HG03097 (cell line): ENCODE measurements at regions not wholly inside any gene's neighbourhood (a gene's known extent, or its start where the extent isn't known, plus 50 kb on each side); places are given as distances from the start of the nearest gene placed in this dataset.
"Not testable (repeated sequence)": the region's sequence is repeated elsewhere in the genome, so short reads cannot be mapped to it uniquely, and the experiment has no call there.

Experiments used
- ATAC-seq: cut with Tn5 transposase; IDR thresholded peaks from one replicate; pipeline ENCODE4 v1.9.1; 2021; ENCODE audit not compliant: unreplicated experiment, low FRiP score

- ATAC-seq, result not testable (repeated sequence)
These were observed 54.7 kb downstream of the PROP1 start for GRCh38 chr5:177941386-177941785.

GRCh38 chr5:177939246-177940171 lies 56.5 kb downstream of the PROP1 start:
- not testable (repeated sequence) for ATAC-seq

GRCh38 chr5:177938767-177939166 lies 57.3 kb downstream of the PROP1 start:
- not testable (repeated sequence) for ATAC-seq

GRCh38 chr5:177934233-177934632 lies 61.8 kb downstream of the PROP1 start:
- not testable (repeated sequence) for ATAC-seq

GRCh38 chr5:177930269-177931022 lies 65.6 kb downstream of the PROP1 start:
- not testable (repeated sequence) for ATAC-seq

- not testable (repeated sequence) for ATAC-seq
These were observed 66.4 kb downstream of the PROP1 start for GRCh38 chr5:177929618-177930017.

GRCh38 chr5:177927500-177927899 lies 68.5 kb downstream of the PROP1 start:
- ATAC-seq, result not testable (repeated sequence)

- not testable (repeated sequence) for ATAC-seq
These were observed 71.5 kb downstream of the PROP1 start for GRCh38 chr5:177924577-177924976.

- not testable (repeated sequence) for ATAC-seq
These were observed 72.2 kb downstream of the PROP1 start for GRCh38 chr5:177923837-177924236.

GRCh38 chr5:177923189-177923588 lies 72.9 kb downstream of the PROP1 start:
- ATAC-seq, result not testable (repeated sequence)

GRCh38 chr5:177909261-177909660 lies 86.8 kb downstream of the PROP1 start:
- ATAC-seq, result not testable (repeated sequence)

- not testable (repeated sequence) for ATAC-seq
These were observed 93.2 kb downstream of the PROP1 start for GRCh38 chr5:177902806-177903205.

- not testable (repeated sequence) for ATAC-seq
These were observed 96.0 kb downstream of the PROP1 start for GRCh38 chr5:177900066-177900465.

- not testable (repeated sequence) for ATAC-seq
These were observed 101.2 kb downstream of the PROP1 start for GRCh38 chr5:177894681-177895453.

- not testable (repeated sequence) for ATAC-seq
These were observed 103.7 kb downstream of the PROP1 start for GRCh38 chr5:177892357-177892665.

- ATAC-seq, result not testable (repeated sequence)
These were observed 104.3 kb downstream of the PROP1 start for GRCh38 chr5:177891547-177892356.

- not testable (repeated sequence) for ATAC-seq
These were observed 100.6 kb upstream of the FAM153A start for GRCh38 chr5:177883295-177883694.

GRCh38 chr5:177875900-177876238 lies 93.2 kb upstream of the FAM153A start:
- not testable (repeated sequence) for ATAC-seq

GRCh38 chr5:177875013-177875899 lies 92.6 kb upstream of the FAM153A start:
- peak; percentile 55 for ATAC-seq
